ENCODE measurements at regions not wholly inside any gene's neighbourhood (a gene's known extent, or its start where the extent isn't known, plus 50 kb on each side); places are given as distances from the start of the nearest gene placed in this dataset.
"Not testable (repeated sequence)": the region's sequence is repeated elsewhere in the genome, so short reads cannot be mapped to it uniquely, and the experiment has no call there.

- DNase-seq, result not testable (repeated sequence)
These were observed 1672.5 kb upstream of the B3GALT2 start for GRCh38 chr1:194858811-194859480.

- DNase-seq, result no peak
These were observed 1671.0 kb upstream of the B3GALT2 start for GRCh38 chr1:194857413-194857812.

GRCh38 chr1:194848846-194849245 is 1662.4 kb upstream of the B3GALT2 start:
- no peak for DNase-seq

GRCh38 chr1:194846488-194846887 is 1660.1 kb upstream of the B3GALT2 start:
- no peak for DNase-seq

- no peak for DNase-seq
These were observed 1656.7 kb upstream of the B3GALT2 start for GRCh38 chr1:194843077-194843476.

- no peak for DNase-seq
These were observed 1646.7 kb upstream of the B3GALT2 start for GRCh38 chr1:194833111-194833510.

- not testable (repeated sequence) for DNase-seq
These were observed 1645.2 kb upstream of the B3GALT2 start for GRCh38 chr1:194831595-194831994.

- no peak for DNase-seq
These were observed 1644.0 kb upstream of the B3GALT2 start for GRCh38 chr1:194830387-194830786.

GRCh38 chr1:194829492-194829891 is 1643.1 kb upstream of the B3GALT2 start:
- no peak for DNase-seq

- DNase-seq, result no peak
These were observed 1639.0 kb upstream of the B3GALT2 start for GRCh38 chr1:194825382-194825781.

- DNase-seq, result no peak
These were observed 1634.7 kb upstream of the B3GALT2 start for GRCh38 chr1:194821091-194821490.

GRCh38 chr1:194818674-194819073 is 1632.3 kb upstream of the B3GALT2 start:
- DNase-seq, result no peak

- DNase-seq, result no peak
These were observed 1630.4 kb upstream of the B3GALT2 start for GRCh38 chr1:194816859-194817258.

GRCh38 chr1:194813096-194813495 is 1626.7 kb upstream of the B3GALT2 start:
- DNase-seq, result no peak

GRCh38 chr1:194809665-194810064 is 1623.3 kb upstream of the B3GALT2 start:
- DNase-seq, result no peak

GRCh38 chr1:194809215-194809614 is 1622.8 kb upstream of the B3GALT2 start:
- no peak for DNase-seq

GRCh38 chr1:194807530-194808220 is 1621.3 kb upstream of the B3GALT2 start:
- no peak for DNase-seq

- no peak for DNase-seq
These were observed 1616.2 kb upstream of the B3GALT2 start for GRCh38 chr1:194802572-194802971.

- no peak for DNase-seq
These were observed 1609.6 kb upstream of the B3GALT2 start for GRCh38 chr1:194795917-194796593.

- no peak for DNase-seq
These were observed 1600.6 kb upstream of the B3GALT2 start for GRCh38 chr1:194787001-194787400.

GRCh38 chr1:194786027-194786426 is 1599.6 kb upstream of the B3GALT2 start:
- no peak for DNase-seq

- no peak for DNase-seq
These were observed 1590.2 kb upstream of the B3GALT2 start for GRCh38 chr1:194776657-194777056.

- no peak for DNase-seq
These were observed 1588.1 kb upstream of the B3GALT2 start for GRCh38 chr1:194774535-194774934.

Data from stimulated activated CD4-positive, alpha-beta T cell treated with anti-CD3 and anti-CD28 coated beads, Interleukin-4, amount 100 ng/mL, for 24 hours (primary cell).